A673 (cell line): ENCODE measurements at regions not wholly inside any gene's neighbourhood (a gene's known extent, or its start where the extent isn't known, plus 50 kb on each side); places are given as distances from the start of the nearest gene placed in this dataset.

ENCODE experiments used
- BruUV-seq: library from RNA; stranded (reverse); fragments of 400-500 nt; replicated peaks from 2 replicates; lab custom pipeline; 2021; lab: Mats Ljungman, UMichigan
- CTCF ChIA-PET: fragments of 300-600 bp; sonication (Branson Sonifier 250); formaldehyde crosslinking; loops from one replicate; lab custom pipeline; 2022; ENCODE audit warnings: antibody characterized with exemption; lab: Charles Lee
- POLR2A ChIA-PET: fragments of 300-600 bp; sonication (Branson Sonifier 250); formaldehyde crosslinking; loops from one replicate; lab custom pipeline; 2022; ENCODE audit warnings: antibody characterized with exemption; ENCODE audit not compliant: low non-redundant PET; lab: Charles Lee
- DNase-seq: peaks from one replicate; pipeline ENCODE4 v3.0.0-alpha.2; 2015; ENCODE audit warnings: low spot score
- H3K27ac ChIP-seq: fragments of 200-600 bp; sonication (generic); 2 replicates; pipeline ENCODE4 v1.5.1; 2016; ENCODE audit warnings: mixed run types, low read depth, mild to moderate bottlenecking, mixed read lengths, antibody characterized with exemption, low read length; ENCODE audit not compliant: poor library complexity, severe bottlenecking
- H3K27me3 ChIP-seq: fragments of 200-600 bp; sonication (generic); replicated peaks from 2 replicates; pipeline ENCODE4 v1.6.1; 2017; ENCODE audit warnings: mixed run types, low read depth, mild to moderate bottlenecking, mixed read lengths, antibody characterized with exemption, low read length; ENCODE audit not compliant: insufficient read depth, poor library complexity
- H3K36me3 ChIP-seq: fragments of 200-600 bp; sonication (generic); 2 replicates; pipeline ENCODE4 v1.6.1; 2016; ENCODE audit warnings: mixed run types, mild to moderate bottlenecking, mixed read lengths, antibody characterized with exemption, low read length; ENCODE audit not compliant: insufficient read depth, poor library complexity, severe bottlenecking
- H3K4me1 ChIP-seq: fragments of 200-600 bp; sonication (generic); 2 replicates; pipeline ENCODE4 v1.6.1; 2017; ENCODE audit warnings: mixed run types, mild to moderate bottlenecking, mixed read lengths, antibody characterized with exemption, low read length; ENCODE audit not compliant: insufficient read depth, poor library complexity, severe bottlenecking
- H3K4me3 ChIP-seq: fragments of 200-600 bp; sonication (generic); 2 replicates; pipeline ENCODE4 v1.5.1; 2016; ENCODE audit warnings: low read depth, mixed run types, mild to moderate bottlenecking, mixed read lengths, low read length; ENCODE audit not compliant: poor library complexity, severe bottlenecking
- H3K9me3 ChIP-seq: fragments of 200-600 bp; sonication (generic); 2 replicates; pipeline ENCODE4 v1.6.1; 2016; ENCODE audit warnings: mixed run types, low read depth, mild to moderate bottlenecking, mixed read lengths, antibody characterized with exemption, low read length; ENCODE audit not compliant: poor library complexity, severe bottlenecking
- EZH2 ChIP-seq: fragments of 200-600 bp; sonication (generic); IDR thresholded peaks from 2 replicates; pipeline ENCODE4 v1.6.1; 2017; ENCODE audit warnings: borderline replicate concordance, low read depth, mild to moderate bottlenecking, mixed read lengths, antibody characterized with exemption, low read length; ENCODE audit not compliant: poor library complexity, severe bottlenecking
- intact Hi-C: fragments of 100-400 bp; cut with micrococcal nuclease; formaldehyde crosslinking; loops from one replicate; pipeline ENCODE4 v1.10.0; 2022; ENCODE audit not compliant: unreplicated experiment
- TF ChIP-seq, protein P1 (sequence below): fragments of 300-800, 200-600 bp; sonication (generic); conservative IDR thresholded peaks from 2 replicates; pipeline ENCODE4 v1.5.1; 2017; ENCODE audit warnings: low read depth, mild to moderate bottlenecking, antibody characterized with exemption, low read length, moderate library complexity, mixed read lengths

DNA sequence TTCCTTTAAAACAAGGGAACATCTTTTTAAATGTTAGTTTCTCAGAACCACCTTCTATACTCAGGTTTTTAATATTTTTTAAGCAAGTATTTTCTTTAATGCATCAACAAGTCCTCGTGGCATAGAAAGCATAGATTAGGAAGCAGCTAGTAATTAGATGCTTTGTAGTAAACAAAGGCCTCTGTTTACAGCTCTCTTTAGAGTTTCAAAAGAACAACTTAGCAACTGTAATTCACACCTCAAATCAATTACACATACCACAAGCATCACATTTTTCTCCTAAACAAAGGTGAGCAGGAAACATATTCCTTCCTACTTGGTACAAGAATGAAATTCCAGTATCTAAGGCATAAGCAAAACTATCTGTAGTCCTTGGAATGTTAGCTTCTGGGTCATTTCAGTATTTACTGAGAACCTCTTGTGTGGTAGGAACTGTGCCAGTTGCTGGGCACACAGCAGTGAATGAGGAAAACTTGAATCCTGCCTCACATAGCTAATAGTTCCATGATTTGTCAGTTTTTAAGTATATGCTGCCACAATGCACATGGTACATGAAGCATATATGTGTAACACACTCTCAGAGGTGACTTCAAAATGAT lies 249.1 kb downstream of the CEMIP2 start:
- intact Hi-C loops, result no loop called here
- CTCF ChIA-PET, result no interaction called here
- Histone ChIP-seq H3K4me1 (no peaks in the 10 kb centered on the region), H3K27me3 (peaks cover 8% of the 10 kb centered on the region), H3K9me3 (no peaks in the 10 kb centered on the region), H3K4me3 (no peak overlapping the region), H3K27ac (no peak overlapping the region), H3K36me3 (no peaks in the 10 kb centered on the region)
- no peak for DNase-seq
- POLR2A ChIA-PET, result no interaction called here
- no TSS peak for BruUV-seq
- TF ChIP-seq, protein P1, sequence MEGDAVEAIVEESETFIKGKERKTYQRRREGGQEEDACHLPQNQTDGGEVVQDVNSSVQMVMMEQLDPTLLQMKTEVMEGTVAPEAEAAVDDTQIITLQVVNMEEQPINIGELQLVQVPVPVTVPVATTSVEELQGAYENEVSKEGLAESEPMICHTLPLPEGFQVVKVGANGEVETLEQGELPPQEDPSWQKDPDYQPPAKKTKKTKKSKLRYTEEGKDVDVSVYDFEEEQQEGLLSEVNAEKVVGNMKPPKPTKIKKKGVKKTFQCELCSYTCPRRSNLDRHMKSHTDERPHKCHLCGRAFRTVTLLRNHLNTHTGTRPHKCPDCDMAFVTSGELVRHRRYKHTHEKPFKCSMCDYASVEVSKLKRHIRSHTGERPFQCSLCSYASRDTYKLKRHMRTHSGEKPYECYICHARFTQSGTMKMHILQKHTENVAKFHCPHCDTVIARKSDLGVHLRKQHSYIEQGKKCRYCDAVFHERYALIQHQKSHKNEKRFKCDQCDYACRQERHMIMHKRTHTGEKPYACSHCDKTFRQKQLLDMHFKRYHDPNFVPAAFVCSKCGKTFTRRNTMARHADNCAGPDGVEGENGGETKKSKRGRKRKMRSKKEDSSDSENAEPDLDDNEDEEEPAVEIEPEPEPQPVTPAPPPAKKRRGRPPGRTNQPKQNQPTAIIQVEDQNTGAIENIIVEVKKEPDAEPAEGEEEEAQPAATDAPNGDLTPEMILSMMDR, result no peak
- no peak for TF ChIP-seq EZH2

DNA sequence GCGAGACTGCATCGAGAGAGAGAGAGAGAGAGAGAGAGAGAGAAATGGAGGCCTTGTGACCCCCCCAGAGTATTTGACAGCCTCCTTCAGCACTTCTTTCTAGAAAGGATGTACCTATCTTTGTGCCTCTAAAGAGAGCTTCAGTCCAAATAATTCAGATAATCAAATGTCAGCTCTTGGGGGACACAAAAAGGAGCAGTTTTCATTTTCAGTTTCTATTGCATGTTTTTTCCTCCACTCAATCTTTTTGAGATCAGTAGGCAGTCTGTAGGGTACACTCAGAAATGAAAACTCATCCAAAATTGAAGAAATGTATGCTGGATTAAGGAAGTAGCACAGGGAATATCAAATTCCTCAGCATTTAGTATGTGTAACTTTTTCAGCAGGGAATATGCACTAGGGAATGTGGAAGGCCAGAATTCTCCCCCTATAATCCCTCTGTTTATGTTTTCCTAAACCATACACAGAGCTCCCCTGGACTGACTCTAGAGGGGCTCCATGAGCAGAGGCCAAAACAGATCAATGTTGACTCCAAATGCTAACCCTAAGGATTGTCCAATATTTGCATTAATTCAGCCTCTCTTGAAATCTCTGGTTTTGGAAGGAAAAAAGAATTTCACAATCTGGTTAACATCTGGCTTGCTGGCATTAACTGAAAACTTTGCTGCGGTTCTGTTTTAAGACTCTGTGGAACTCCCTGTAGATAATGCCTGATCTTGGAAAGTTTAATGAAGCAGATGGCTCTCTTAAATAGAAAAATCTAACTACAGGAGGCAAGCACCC lies 250.1 kb downstream of the CEMIP2 start:
- no peak overlapping the region for H3K27ac ChIP-seq
- H3K9me3 ChIP-seq, result no peaks in the 10 kb centered on the region
- H3K4me3 ChIP-seq, result no peak overlapping the region
- CTCF ChIA-PET, result no interaction called here
- no peaks in the 10 kb centered on the region for H3K4me1 ChIP-seq
- no TSS peak for BruUV-seq
- DNase-seq, result peak; percentile 13
- TF ChIP-seq EZH2, result no peak
- TF ChIP-seq, protein P1, result no peak
- intact Hi-C loops, result no loop called here
- POLR2A ChIA-PET, result no interaction called here
- no peaks in the 10 kb centered on the region for H3K36me3 ChIP-seq
- peaks cover 8% of the 10 kb centered on the region for H3K27me3 ChIP-seq

DNA sequence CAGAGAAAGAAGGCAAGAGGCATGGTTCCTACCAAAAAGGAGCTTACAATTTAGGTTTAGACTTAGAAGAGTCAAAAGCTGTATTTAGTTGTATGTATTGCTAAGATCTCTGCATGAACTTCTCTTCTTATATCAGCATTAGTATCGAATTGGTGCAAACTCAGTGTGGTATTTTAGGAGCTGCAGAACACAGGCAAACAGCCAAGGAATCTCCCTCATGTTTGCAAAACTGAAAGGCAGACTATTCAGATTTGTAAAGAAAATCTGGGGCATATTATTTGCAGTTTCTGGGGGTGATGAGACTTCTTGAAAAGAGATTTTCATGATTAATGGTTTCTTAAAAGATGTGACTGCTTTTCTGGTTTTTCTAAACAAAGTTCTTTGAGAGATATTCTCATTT lies 252.7 kb downstream of the CEMIP2 start:
- intact Hi-C loops, result no loop called here

More for the DNA sequence above, 252.7 kb downstream of the CEMIP2 start:
- Histone ChIP-seq H3K4me1 (no peaks in the 10 kb centered on the region), H3K36me3 (no peaks in the 10 kb centered on the region), H3K27ac (no peak overlapping the region), H3K9me3 (no peaks in the 10 kb centered on the region), H3K27me3 (peaks cover 8% of the 10 kb centered on the region), H3K4me3 (no peak overlapping the region)
- BruUV-seq, result no TSS peak
- POLR2A ChIA-PET, result no interaction called here
- TF ChIP-seq EZH2, result no peak
- TF ChIP-seq, protein P1, result no peak
- CTCF ChIA-PET, result no interaction called here
- no peak for DNase-seq
